ENCODE measurements at regions not wholly inside any gene's neighbourhood (a gene's known extent, or its start where the extent isn't known, plus 50 kb on each side); places are given as distances from the start of the nearest gene placed in this dataset.

- TF ChIP-seq, protein P1, sequence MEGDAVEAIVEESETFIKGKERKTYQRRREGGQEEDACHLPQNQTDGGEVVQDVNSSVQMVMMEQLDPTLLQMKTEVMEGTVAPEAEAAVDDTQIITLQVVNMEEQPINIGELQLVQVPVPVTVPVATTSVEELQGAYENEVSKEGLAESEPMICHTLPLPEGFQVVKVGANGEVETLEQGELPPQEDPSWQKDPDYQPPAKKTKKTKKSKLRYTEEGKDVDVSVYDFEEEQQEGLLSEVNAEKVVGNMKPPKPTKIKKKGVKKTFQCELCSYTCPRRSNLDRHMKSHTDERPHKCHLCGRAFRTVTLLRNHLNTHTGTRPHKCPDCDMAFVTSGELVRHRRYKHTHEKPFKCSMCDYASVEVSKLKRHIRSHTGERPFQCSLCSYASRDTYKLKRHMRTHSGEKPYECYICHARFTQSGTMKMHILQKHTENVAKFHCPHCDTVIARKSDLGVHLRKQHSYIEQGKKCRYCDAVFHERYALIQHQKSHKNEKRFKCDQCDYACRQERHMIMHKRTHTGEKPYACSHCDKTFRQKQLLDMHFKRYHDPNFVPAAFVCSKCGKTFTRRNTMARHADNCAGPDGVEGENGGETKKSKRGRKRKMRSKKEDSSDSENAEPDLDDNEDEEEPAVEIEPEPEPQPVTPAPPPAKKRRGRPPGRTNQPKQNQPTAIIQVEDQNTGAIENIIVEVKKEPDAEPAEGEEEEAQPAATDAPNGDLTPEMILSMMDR (IDR thresholded peaks at IDR 0.05; ENCODE audit: low read depth, low read length, poor library complexity, severe bottlenecking) = no peak
- TF ChIP-seq EZH2phosphoT487 (IDR thresholded peaks at IDR 0.05; ENCODE audit: borderline replicate concordance, low read length) = no peak
Measured at GRCh38 chr12:4141348-4142270, 132.0 kb upstream of the CCND2 start.

Data from DOHH2 (cell line).